HG02798 (cell line): ENCODE measurements at regions not wholly inside any gene's neighbourhood (a gene's known extent, or its start where the extent isn't known, plus 50 kb on each side); places are given as distances from the start of the nearest gene placed in this dataset.

Source experiments
- ATAC-seq: cut with Tn5 transposase; IDR thresholded peaks from one replicate; pipeline ENCODE4 v1.9.1; 2021; ENCODE audit warnings: mild to moderate bottlenecking; ENCODE audit not compliant: unreplicated experiment, poor library complexity

GRCh38 chr5:72623936-72624335 lies 116.7 kb upstream of the ZNF366 start:
- no peak for ATAC-seq

- ATAC-seq = no peak
Measured at GRCh38 chr5:72623323-72623722, 116.1 kb upstream of the ZNF366 start.

- no peak for ATAC-seq
Measured at GRCh38 chr5:72622170-72622760, 115.1 kb upstream of the ZNF366 start.

GRCh38 chr5:72621576-72621975 lies 114.4 kb upstream of the ZNF366 start:
- no peak for ATAC-seq

GRCh38 chr5:72619677-72620076 lies 112.5 kb upstream of the ZNF366 start:
- no peak for ATAC-seq

GRCh38 chr5:72619251-72619650 lies 112.0 kb upstream of the ZNF366 start:
- ATAC-seq = no peak

GRCh38 chr5:72618708-72619107 lies 111.5 kb upstream of the ZNF366 start:
- ATAC-seq = no peak

- ATAC-seq = no peak
Measured at GRCh38 chr5:72615061-72615460, 107.9 kb upstream of the ZNF366 start.

GRCh38 chr5:72613515-72613914 lies 106.3 kb upstream of the ZNF366 start:
- ATAC-seq = no peak

- no peak for ATAC-seq
Measured at GRCh38 chr5:72612810-72613209, 105.6 kb upstream of the ZNF366 start.

GRCh38 chr5:72611118-72611730 lies 104.0 kb upstream of the ZNF366 start:
- peak; percentile 74 for ATAC-seq

- ATAC-seq = no peak
Measured at GRCh38 chr5:72608926-72609325, 101.7 kb upstream of the ZNF366 start.

- ATAC-seq = no peak
Measured at GRCh38 chr5:72608297-72608696, 101.1 kb upstream of the ZNF366 start.

- ATAC-seq = no peak
Measured at GRCh38 chr5:72607381-72607780, 100.2 kb upstream of the ZNF366 start.

- ATAC-seq = no peak
Measured at GRCh38 chr5:72606525-72606924, 99.3 kb upstream of the ZNF366 start.

GRCh38 chr5:72605632-72606031 lies 98.4 kb upstream of the ZNF366 start:
- ATAC-seq = no peak

- no peak for ATAC-seq
Measured at GRCh38 chr5:72604798-72605154, 97.6 kb upstream of the ZNF366 start.

- ATAC-seq = no peak
Measured at GRCh38 chr5:72604111-72604797, 97.0 kb upstream of the ZNF366 start.

- no peak for ATAC-seq
Measured at GRCh38 chr5:72602696-72603685, 95.8 kb upstream of the ZNF366 start.

- ATAC-seq = no peak
Measured at GRCh38 chr5:72601861-72602260, 94.7 kb upstream of the ZNF366 start.
